Fibroblast of the aortic adventitia (primary cell): ENCODE measurements at regions not wholly inside any gene's neighbourhood (a gene's known extent, or its start where the extent isn't known, plus 50 kb on each side); places are given as distances from the start of the nearest gene placed in this dataset.

ENCODE experiments used
- DNase-seq: peaks from one replicate; pipeline ENCODE4 v3.0.0-alpha.2; 2010; ENCODE audit warnings: low read depth
- H3K4me3 ChIP-seq: 2 replicates; pipeline ENCODE4 v1.5.1; 2011; ENCODE audit warnings: low read depth, mild to moderate bottlenecking, control low read depth, low read length, moderate library complexity
- TF ChIP-seq, protein P1 (sequence below): IDR thresholded peaks from 2 replicates; pipeline ENCODE4 v1.5.1; 2011; ENCODE audit warnings: mild to moderate bottlenecking, low read length, control low read depth, inconsistent platforms; ENCODE audit not compliant: insufficient read depth

DNA sequence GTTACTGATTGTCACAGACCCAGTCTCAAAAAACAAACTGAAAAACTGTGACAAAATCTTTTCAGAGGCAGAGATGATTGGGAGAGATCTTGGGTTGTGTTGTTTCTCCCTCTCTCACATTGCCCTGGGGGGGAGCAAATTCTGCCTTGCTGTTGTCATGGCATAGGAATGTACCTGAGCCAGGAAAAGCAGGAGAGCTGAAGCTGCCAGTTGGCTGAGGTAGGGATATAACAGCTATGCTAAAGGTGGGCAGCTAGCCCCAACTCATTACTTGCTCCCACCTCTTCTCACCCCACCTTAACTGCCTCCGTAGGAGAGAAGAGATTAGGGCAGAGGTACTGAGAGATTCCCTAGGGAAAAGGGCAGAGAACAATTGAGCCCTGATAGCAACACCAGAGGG is 299.3 kb downstream of the OSR1 start:
- no peak for DNase-seq
- TF ChIP-seq, protein P1, sequence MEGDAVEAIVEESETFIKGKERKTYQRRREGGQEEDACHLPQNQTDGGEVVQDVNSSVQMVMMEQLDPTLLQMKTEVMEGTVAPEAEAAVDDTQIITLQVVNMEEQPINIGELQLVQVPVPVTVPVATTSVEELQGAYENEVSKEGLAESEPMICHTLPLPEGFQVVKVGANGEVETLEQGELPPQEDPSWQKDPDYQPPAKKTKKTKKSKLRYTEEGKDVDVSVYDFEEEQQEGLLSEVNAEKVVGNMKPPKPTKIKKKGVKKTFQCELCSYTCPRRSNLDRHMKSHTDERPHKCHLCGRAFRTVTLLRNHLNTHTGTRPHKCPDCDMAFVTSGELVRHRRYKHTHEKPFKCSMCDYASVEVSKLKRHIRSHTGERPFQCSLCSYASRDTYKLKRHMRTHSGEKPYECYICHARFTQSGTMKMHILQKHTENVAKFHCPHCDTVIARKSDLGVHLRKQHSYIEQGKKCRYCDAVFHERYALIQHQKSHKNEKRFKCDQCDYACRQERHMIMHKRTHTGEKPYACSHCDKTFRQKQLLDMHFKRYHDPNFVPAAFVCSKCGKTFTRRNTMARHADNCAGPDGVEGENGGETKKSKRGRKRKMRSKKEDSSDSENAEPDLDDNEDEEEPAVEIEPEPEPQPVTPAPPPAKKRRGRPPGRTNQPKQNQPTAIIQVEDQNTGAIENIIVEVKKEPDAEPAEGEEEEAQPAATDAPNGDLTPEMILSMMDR = no peak
- H3K4me3 ChIP-seq = no peak overlapping the region

DNA sequence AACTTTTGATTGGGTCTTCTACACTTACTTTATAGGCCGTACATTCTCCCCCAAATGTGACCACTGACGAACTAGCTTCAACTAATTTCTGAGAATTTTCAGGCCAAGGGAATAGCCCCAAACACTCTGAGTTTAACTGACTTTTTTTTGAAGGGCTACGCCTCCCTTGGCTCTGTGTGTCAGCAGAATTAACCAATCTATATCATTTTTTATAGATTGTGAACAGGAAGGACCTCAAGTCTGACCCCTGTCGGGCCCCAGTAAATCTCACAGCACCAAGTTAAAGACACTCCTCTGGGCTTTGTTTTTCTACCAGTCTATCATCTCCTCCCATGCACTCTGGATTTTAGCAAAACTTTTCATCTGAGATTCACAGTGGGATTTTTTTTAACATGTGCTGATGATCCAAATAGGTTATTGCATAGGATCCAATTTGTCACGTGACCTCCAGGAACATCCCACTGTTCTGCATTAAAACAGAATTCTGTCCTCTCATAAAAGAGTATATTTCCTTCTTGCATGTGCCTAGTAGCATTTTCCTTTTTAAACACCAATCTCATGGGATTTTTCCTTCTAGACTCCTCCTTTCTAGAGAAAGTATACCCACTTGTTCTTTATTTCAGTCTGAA is 307.1 kb downstream of the OSR1 start:
- TF ChIP-seq, protein P1 = peak; percentile 12
- no peak for DNase-seq
- H3K4me3 ChIP-seq = no peak overlapping the region

- TF ChIP-seq, protein P1 = no peak
- DNase-seq = no peak
- no peak overlapping the region for H3K4me3 ChIP-seq
Measured at GRCh38 chr2:19050354-19050753, 308.1 kb downstream of the OSR1 start.

- peak; percentile 33 for DNase-seq
- H3K4me3 ChIP-seq = no peak overlapping the region
- TF ChIP-seq, protein P1 = no peak
Measured at GRCh38 chr2:19048593-19049266, 309.7 kb downstream of the OSR1 start.

DNA sequence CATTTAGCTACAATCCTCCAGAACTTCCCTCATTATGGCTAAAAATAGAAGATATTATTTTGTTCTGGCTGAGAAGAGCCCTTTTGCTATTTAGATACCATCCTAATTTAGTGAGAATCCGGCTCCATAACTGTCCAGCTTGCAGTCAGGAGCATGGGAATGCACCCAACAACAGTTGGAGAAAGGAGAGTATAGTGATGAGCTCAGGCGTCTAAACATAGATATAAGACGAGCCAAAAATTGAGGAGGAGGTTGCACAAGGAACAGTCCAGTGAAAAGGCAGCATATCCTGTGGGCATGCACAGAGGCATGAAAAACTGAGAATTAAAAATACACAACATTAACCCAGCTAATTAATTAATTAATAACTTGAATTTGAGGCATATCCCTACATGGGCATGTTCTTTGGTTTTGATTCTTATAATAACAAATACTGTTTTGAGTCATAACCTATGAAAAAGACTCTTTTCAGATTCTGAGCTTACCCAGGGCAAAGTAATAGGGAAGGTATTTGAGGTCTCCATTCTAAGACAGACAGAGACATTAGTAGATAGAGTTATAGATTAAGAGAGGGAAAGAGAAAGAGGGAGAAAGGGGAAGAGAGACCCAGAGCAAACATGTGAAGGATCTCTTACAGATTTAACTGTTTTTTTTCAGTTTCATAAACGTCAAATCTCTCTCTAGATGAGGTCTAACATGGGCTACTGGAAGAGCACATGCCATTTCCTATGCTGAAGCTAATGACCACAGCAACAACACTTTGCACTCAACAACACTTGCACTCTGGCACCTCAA is 311.2 kb downstream of the OSR1 start:
- DNase-seq = peak; percentile 63
- H3K4me3 ChIP-seq = no peak overlapping the region
- TF ChIP-seq, protein P1 = no peak

DNA sequence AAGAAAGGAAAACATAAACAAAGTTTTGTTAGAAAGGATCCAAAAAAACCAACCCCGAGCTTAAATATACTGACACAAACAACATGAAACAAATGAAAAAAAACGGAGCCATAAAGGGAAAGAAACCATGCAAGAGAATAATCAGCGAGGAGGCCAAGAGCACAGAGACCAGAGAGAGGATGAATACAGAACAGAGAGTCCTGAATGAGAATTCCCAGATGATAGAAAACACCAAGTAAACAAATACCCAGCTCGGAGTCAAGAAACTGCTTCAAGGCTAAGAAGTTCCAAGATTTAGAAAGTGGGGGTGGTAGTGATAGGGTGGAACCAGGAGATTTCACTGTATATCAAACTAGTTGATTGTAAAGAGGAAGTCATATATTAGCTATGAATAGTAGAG is 313.3 kb downstream of the OSR1 start:
- TF ChIP-seq, protein P1 = no peak
- DNase-seq = no peak
- H3K4me3 ChIP-seq = no peak overlapping the region
